MM.1S (cell line): ENCODE measurements at regions not wholly inside any gene's neighbourhood (a gene's known extent, or its start where the extent isn't known, plus 50 kb on each side); places are given as distances from the start of the nearest gene placed in this dataset.

Experiments
- DNase-seq: peaks from one replicate; pipeline ENCODE4 v3.0.0-alpha.2; 2015
- H2AFZ ChIP-seq: fragments of 300-600 bp; sonication (generic); 2 replicates; pipeline ENCODE4 v1.6.0; 2016; ENCODE audit warnings: antibody characterized with exemption, low read length
- H3F3A ChIP-seq: fragments of 300-600 bp; sonication (generic); 2 replicates; pipeline ENCODE4 v1.6.1; 2016; ENCODE audit warnings: mild to moderate bottlenecking, antibody characterized with exemption, low read length, moderate library complexity, mixed read lengths; ENCODE audit not compliant: insufficient read depth
- H3K27ac ChIP-seq: fragments of 300-600 bp; sonication (generic); 2 replicates; pipeline ENCODE4 v1.5.1; 2016; ENCODE audit warnings: mild to moderate bottlenecking, low read length
- H3K27me3 ChIP-seq: fragments of 300-600 bp; sonication (generic); replicated peaks from 2 replicates; pipeline ENCODE4 v1.6.0; 2016; ENCODE audit warnings: low read length; ENCODE audit not compliant: insufficient read depth
- H3K36me3 ChIP-seq: fragments of 300-600 bp; sonication (generic); replicated peaks from 2 replicates; pipeline ENCODE4 v1.6.1; 2016; ENCODE audit warnings: mild to moderate bottlenecking, low read length, mixed read lengths; ENCODE audit not compliant: insufficient read depth
- H3K4me1 ChIP-seq: fragments of 300-600 bp; sonication (generic); 2 replicates; pipeline ENCODE4 v1.6.1; 2016; ENCODE audit warnings: low read length, mixed read lengths
- H3K4me2 ChIP-seq: fragments of 300-600 bp; sonication (generic); 2 replicates; pipeline ENCODE4 v1.6.0; 2016; ENCODE audit warnings: low read depth, low read length
- H3K4me3 ChIP-seq: fragments of 300-600 bp; sonication (generic); 2 replicates; pipeline ENCODE4 v1.5.1; 2016; ENCODE audit warnings: low read length, mixed read lengths
- H3K79me2 ChIP-seq: fragments of 300-600 bp; sonication (generic); 2 replicates; pipeline ENCODE4 v1.6.1; 2016; ENCODE audit warnings: mixed run types, low read length, mixed read lengths
- H3K9ac ChIP-seq: fragments of 300-600 bp; sonication (generic); 2 replicates; pipeline ENCODE4 v1.6.1; 2016; ENCODE audit warnings: low read length, mixed read lengths
- H3K9me2 ChIP-seq: fragments of 300-600 bp; sonication (generic); replicated peaks from 2 replicates; pipeline ENCODE4 v1.6.1; 2016; ENCODE audit warnings: mild to moderate bottlenecking, low read length, mixed read lengths; ENCODE audit not compliant: insufficient read depth
- H3K9me3 ChIP-seq: fragments of 300-600 bp; sonication (generic); replicated peaks from 2 replicates; pipeline ENCODE4 v1.6.1; 2016; ENCODE audit warnings: mild to moderate bottlenecking, low read length, mixed read lengths; ENCODE audit not compliant: insufficient read depth
- H4K20me1 ChIP-seq: fragments of 300-600 bp; sonication (generic); 2 replicates; pipeline ENCODE4 v1.6.1; 2016; ENCODE audit warnings: mild to moderate bottlenecking, low read length, moderate library complexity, mixed read lengths; ENCODE audit not compliant: insufficient read depth
- CTCF ChIP-seq: fragments of 300-600 bp; sonication (generic); IDR thresholded peaks from 2 replicates; pipeline ENCODE4 v1.5.1; 2016; ENCODE audit warnings: antibody characterized with exemption, low read length, mixed read lengths
- EZH2 ChIP-seq: fragments of 300-600 bp; sonication (generic); optimal IDR thresholded peaks from 2 replicates; pipeline ENCODE3; 2017; ENCODE audit warnings: low read depth, mild to moderate bottlenecking, antibody characterized with exemption, low read length, mixed read lengths
- EZH2phosphoT487 ChIP-seq: fragments of 300-600 bp; sonication (generic); IDR thresholded peaks from 2 replicates; pipeline ENCODE4 v1.6.1; 2018; ENCODE audit warnings: antibody characterized with exemption, low read length

GRCh38 chr6:48817333-48818051 is 645.6 kb downstream of the MMUT start:
- H3K27ac ChIP-seq: no peak overlapping the region
- H3K27me3 ChIP-seq: no peaks in the 10 kb centered on the region
- no peaks in the 10 kb centered on the region for H3K4me1 ChIP-seq
- H4K20me1 ChIP-seq: no peaks in the 10 kb centered on the region
- H3K4me2 ChIP-seq: no peak overlapping the region
- no peaks in the 10 kb centered on the region for H3K9me3 ChIP-seq
- H3K36me3 ChIP-seq: no peaks in the 10 kb centered on the region
- H3K9ac ChIP-seq: no peak overlapping the region
- H3F3A ChIP-seq: no peaks in the 10 kb centered on the region
- H2AFZ ChIP-seq: no peak overlapping the region
- H3K4me3 ChIP-seq: no peak overlapping the region
- TF ChIP-seq CTCF (no peak), EZH2phosphoT487 (no peak), EZH2 (no peak)
- no peak for DNase-seq
- H3K79me2 ChIP-seq: no peaks in the 10 kb centered on the region
- no peaks in the 10 kb centered on the region for H3K9me2 ChIP-seq

- Histone ChIP-seq H3F3A (no peaks in the 10 kb centered on the region), H3K27ac (no peak overlapping the region), H3K27me3 (no peaks in the 10 kb centered on the region), H3K9me3 (no peaks in the 10 kb centered on the region), H4K20me1 (no peaks in the 10 kb centered on the region), H3K4me2 (no peak overlapping the region), H3K79me2 (no peaks in the 10 kb centered on the region), H3K9ac (no peak overlapping the region), H2AFZ (no peak overlapping the region), H3K4me3 (no peak overlapping the region), H3K4me1 (no peaks in the 10 kb centered on the region), H3K36me3 (no peaks in the 10 kb centered on the region), H3K9me2 (no peaks in the 10 kb centered on the region)
- TF ChIP-seq EZH2: no peak
- no peak for DNase-seq
Observed at GRCh38 chr6:48814957-48815356, 648.1 kb downstream of the MMUT start.

- Histone ChIP-seq H3K9me2 (no peaks in the 10 kb centered on the region), H3K79me2 (no peaks in the 10 kb centered on the region), H3K4me3 (no peak overlapping the region), H3K4me2 (no peak overlapping the region), H3K27me3 (no peaks in the 10 kb centered on the region), H3K36me3 (no peaks in the 10 kb centered on the region), H3F3A (no peaks in the 10 kb centered on the region), H3K4me1 (no peaks in the 10 kb centered on the region), H3K27ac (no peak overlapping the region), H2AFZ (no peak overlapping the region), H4K20me1 (no peaks in the 10 kb centered on the region), H3K9ac (no peak overlapping the region), H3K9me3 (no peaks in the 10 kb centered on the region)
- no peak for DNase-seq
- no peak for TF ChIP-seq EZH2
- TF ChIP-seq EZH2phosphoT487: no peak
- no peak for TF ChIP-seq CTCF
Observed at GRCh38 chr6:48813836-48814235, 649.2 kb downstream of the MMUT start.

GRCh38 chr6:48809700-48810099 is 653.4 kb downstream of the MMUT start:
- H3K4me3 ChIP-seq: no peak overlapping the region
- no peaks in the 10 kb centered on the region for H3K4me1 ChIP-seq
- TF ChIP-seq CTCF (no peak), EZH2 (no peak), EZH2phosphoT487 (no peak)
- DNase-seq: no peak
- H3K9ac ChIP-seq: no peak overlapping the region
- H4K20me1 ChIP-seq: no peaks in the 10 kb centered on the region
- no peak overlapping the region for H3K27ac ChIP-seq
- no peaks in the 10 kb centered on the region for H3K36me3 ChIP-seq
- no peaks in the 10 kb centered on the region for H3K79me2 ChIP-seq
- no peak overlapping the region for H2AFZ ChIP-seq
- no peak overlapping the region for H3K4me2 ChIP-seq
- H3F3A ChIP-seq: no peaks in the 10 kb centered on the region
- no peaks in the 10 kb centered on the region for H3K9me2 ChIP-seq
- no peaks in the 10 kb centered on the region for H3K9me3 ChIP-seq
- H3K27me3 ChIP-seq: no peaks in the 10 kb centered on the region
